Stimulated activated CD4-positive, alpha-beta T cell treated with anti-CD3 and anti-CD28 coated beads, Interleukin-12 subunit alpha, Interleukin-12 subunit beta, amount 100 ng/mL, for 4 hours (primary cell): ENCODE measurements at regions not wholly inside any gene's neighbourhood (a gene's known extent, or its start where the extent isn't known, plus 50 kb on each side); places are given as distances from the start of the nearest gene placed in this dataset.

Experiments used
- DNase-seq: peaks from one replicate; pipeline ENCODE4 v3.0.0-alpha.2; 2020

- DNase-seq, result no peak
Measured at GRCh38 chr13:40083841-40084240, 428.4 kb downstream of the COG6 start.

- no peak for DNase-seq
Measured at GRCh38 chr13:40084934-40085333, 429.5 kb downstream of the COG6 start.

- DNase-seq, result no peak
Measured at GRCh38 chr13:40087091-40088002, 431.9 kb downstream of the COG6 start.

GRCh38 chr13:40094056-40094455 lies 438.6 kb downstream of the COG6 start:
- DNase-seq, result no peak

GRCh38 chr13:40095695-40096356 lies 440.4 kb downstream of the COG6 start:
- DNase-seq, result no peak

GRCh38 chr13:40096357-40096901 lies 441.0 kb downstream of the COG6 start:
- DNase-seq, result peak; percentile 31

- DNase-seq, result no peak
Measured at GRCh38 chr13:40098246-40098645, 442.8 kb downstream of the COG6 start.

GRCh38 chr13:40101708-40102359 lies 446.4 kb downstream of the COG6 start:
- peak; percentile 14 for DNase-seq

- DNase-seq, result no peak
Measured at GRCh38 chr13:40102360-40102727, 446.9 kb downstream of the COG6 start.

GRCh38 chr13:40102854-40103253 lies 447.4 kb downstream of the COG6 start:
- DNase-seq, result peak; percentile 84

- no peak for DNase-seq
Measured at GRCh38 chr13:40103864-40104263, 448.4 kb downstream of the COG6 start.

GRCh38 chr13:40105231-40105630 lies 449.8 kb downstream of the COG6 start:
- no peak for DNase-seq

- no peak for DNase-seq
Measured at GRCh38 chr13:40109351-40109844, 453.9 kb downstream of the COG6 start.

- no peak for DNase-seq
Measured at GRCh38 chr13:40113643-40114304, 458.3 kb downstream of the COG6 start.

GRCh38 chr13:40114305-40114896 lies 458.9 kb downstream of the COG6 start:
- no peak for DNase-seq

- DNase-seq, result no peak
Measured at GRCh38 chr13:40115426-40115825, 460.0 kb downstream of the COG6 start.

- DNase-seq, result no peak
Measured at GRCh38 chr13:40116008-40116407, 460.5 kb downstream of the COG6 start.

- no peak for DNase-seq
Measured at GRCh38 chr13:40118337-40118736, 462.9 kb downstream of the COG6 start.

- DNase-seq, result no peak
Measured at GRCh38 chr13:40119852-40120251, 464.4 kb downstream of the COG6 start.

GRCh38 chr13:40120288-40120687 lies 464.8 kb downstream of the COG6 start:
- DNase-seq, result no peak

- DNase-seq, result no peak
Measured at GRCh38 chr13:40120781-40121180, 465.3 kb downstream of the COG6 start.

- DNase-seq, result no peak
Measured at GRCh38 chr13:40121722-40122121, 466.3 kb downstream of the COG6 start.
